Spleen (tissue), 7 donors: ENCODE measurements at regions not wholly inside any gene's neighbourhood (a gene's known extent, or its start where the extent isn't known, plus 50 kb on each side); places are given as distances from the start of the nearest gene placed in this dataset.

ENCODE experiments used
- POLR2A ChIP-seq, 3 donors: fragments of 450-650 bp; IDR thresholded peaks; one replicate each; pipeline ENCODE4 v1.5.1; 2017; ENCODE audit warnings: antibody characterized with exemption in 3 of 3, mild to moderate bottlenecking in 1 of 3
- TF ChIP-seq, protein P1 (sequence below), 11 experiments: fragments of 200-600 bp in 7 of 11; fragments of 450-650 bp in 4 of 11; sonication (generic) in 4 of 11; IDR thresholded peaks in 8 of 11; conservative IDR thresholded peaks in 3 of 11; 1 replicate in 7 of 11; 2 replicates in 4 of 11; pipeline versions ENCODE4 v1.4.0 to v1.8.0; 2016 to 2021; ENCODE audit warnings: antibody characterized with exemption in 11 of 11, inconsistent platforms in 4 of 11, mild to moderate bottlenecking in 1 of 11
- donor health status: DM: no; HTN: no; CAD: no; lungs with moderate emphysema.
- donor health status: DM: no; HTN: no; CAD: no.
- donor health status: DM: no; HTN: no; CAD: no.

GRCh38 chr5:28766565-28767158, 1728.3 kb upstream of the CDH9 start:
- TF ChIP-seq POLR2A (IDR thresholded peaks at IDR 0.05), result no peak
- TF ChIP-seq, protein P1, sequence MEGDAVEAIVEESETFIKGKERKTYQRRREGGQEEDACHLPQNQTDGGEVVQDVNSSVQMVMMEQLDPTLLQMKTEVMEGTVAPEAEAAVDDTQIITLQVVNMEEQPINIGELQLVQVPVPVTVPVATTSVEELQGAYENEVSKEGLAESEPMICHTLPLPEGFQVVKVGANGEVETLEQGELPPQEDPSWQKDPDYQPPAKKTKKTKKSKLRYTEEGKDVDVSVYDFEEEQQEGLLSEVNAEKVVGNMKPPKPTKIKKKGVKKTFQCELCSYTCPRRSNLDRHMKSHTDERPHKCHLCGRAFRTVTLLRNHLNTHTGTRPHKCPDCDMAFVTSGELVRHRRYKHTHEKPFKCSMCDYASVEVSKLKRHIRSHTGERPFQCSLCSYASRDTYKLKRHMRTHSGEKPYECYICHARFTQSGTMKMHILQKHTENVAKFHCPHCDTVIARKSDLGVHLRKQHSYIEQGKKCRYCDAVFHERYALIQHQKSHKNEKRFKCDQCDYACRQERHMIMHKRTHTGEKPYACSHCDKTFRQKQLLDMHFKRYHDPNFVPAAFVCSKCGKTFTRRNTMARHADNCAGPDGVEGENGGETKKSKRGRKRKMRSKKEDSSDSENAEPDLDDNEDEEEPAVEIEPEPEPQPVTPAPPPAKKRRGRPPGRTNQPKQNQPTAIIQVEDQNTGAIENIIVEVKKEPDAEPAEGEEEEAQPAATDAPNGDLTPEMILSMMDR (IDR thresholded peaks at IDR 0.05 in 8 of 11, conservative IDR thresholded peaks at IDR 0.05 in 3 of 11), result no peak
